ENCODE measurements at regions not wholly inside any gene's neighbourhood (a gene's known extent, or its start where the extent isn't known, plus 50 kb on each side); places are given as distances from the start of the nearest gene placed in this dataset.

GRCh38 chr2:238553159-238553558 is 126.4 kb downstream of the ASB1 start:
- no peak for DNase-seq (ENCODE audit: low read depth)
- H3K4me3 ChIP-seq (ENCODE audit: low read depth, low read length), result no peak overlapping the region
- TF ChIP-seq, protein P1, sequence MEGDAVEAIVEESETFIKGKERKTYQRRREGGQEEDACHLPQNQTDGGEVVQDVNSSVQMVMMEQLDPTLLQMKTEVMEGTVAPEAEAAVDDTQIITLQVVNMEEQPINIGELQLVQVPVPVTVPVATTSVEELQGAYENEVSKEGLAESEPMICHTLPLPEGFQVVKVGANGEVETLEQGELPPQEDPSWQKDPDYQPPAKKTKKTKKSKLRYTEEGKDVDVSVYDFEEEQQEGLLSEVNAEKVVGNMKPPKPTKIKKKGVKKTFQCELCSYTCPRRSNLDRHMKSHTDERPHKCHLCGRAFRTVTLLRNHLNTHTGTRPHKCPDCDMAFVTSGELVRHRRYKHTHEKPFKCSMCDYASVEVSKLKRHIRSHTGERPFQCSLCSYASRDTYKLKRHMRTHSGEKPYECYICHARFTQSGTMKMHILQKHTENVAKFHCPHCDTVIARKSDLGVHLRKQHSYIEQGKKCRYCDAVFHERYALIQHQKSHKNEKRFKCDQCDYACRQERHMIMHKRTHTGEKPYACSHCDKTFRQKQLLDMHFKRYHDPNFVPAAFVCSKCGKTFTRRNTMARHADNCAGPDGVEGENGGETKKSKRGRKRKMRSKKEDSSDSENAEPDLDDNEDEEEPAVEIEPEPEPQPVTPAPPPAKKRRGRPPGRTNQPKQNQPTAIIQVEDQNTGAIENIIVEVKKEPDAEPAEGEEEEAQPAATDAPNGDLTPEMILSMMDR (IDR thresholded peaks at IDR 0.05; ENCODE audit: low read depth, low read length, missing control alignments), result no peak

DNA sequence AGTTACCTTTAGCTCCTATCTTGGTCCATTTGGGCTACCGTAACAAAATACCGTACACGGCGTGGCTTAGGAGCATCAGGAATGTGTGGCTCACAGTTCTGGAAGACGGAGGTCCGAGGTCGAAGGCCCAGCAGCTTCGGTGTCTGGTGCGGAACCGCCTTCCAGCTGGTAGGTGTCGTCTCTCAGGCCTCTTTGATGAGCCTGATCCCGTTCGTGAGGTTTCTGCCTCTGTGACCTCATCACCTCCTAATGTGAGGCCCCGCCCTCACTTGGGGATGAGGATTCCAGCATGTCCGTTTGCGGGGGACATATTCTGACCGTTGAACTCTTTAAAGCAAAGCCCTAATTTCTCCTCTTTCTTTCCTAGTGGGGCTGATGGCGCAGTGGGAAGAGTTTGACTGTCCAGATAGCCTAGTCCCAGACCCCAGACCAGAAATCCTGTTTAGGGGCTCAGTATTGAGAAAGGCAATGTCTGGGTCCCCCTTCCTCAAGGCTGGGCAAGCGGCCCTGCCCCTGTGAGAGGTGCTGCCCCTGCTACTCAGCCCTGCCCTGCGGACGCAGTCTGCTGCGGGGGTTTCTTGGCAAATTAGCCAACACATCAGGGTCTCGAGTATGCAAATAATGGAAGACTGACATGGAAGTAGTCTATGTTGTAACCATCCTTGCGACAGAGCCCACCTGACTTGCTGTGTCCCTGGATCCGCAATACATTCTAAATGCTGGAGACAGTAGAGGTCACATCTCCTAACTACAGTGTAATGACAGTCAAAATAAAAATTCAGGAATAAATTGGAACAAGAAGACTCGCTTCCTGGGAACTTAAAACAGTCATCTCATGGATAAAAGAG is 128.0 kb downstream of the ASB1 start:
- TF ChIP-seq, protein P1 (IDR thresholded peaks at IDR 0.05; ENCODE audit: low read depth, low read length, missing control alignments), result no peak
- no peak for DNase-seq (ENCODE audit: low read depth)
- no peak overlapping the region for H3K4me3 ChIP-seq (ENCODE audit: low read depth, low read length)

GRCh38 chr2:238555786-238556542 is 129.2 kb downstream of the ASB1 start:
- TF ChIP-seq, protein P1 (IDR thresholded peaks at IDR 0.05; ENCODE audit: low read depth, low read length, missing control alignments), result no peak
- H3K4me3 ChIP-seq (ENCODE audit: low read depth, low read length), result no peak overlapping the region
- no peak for DNase-seq (ENCODE audit: low read depth)

DNA sequence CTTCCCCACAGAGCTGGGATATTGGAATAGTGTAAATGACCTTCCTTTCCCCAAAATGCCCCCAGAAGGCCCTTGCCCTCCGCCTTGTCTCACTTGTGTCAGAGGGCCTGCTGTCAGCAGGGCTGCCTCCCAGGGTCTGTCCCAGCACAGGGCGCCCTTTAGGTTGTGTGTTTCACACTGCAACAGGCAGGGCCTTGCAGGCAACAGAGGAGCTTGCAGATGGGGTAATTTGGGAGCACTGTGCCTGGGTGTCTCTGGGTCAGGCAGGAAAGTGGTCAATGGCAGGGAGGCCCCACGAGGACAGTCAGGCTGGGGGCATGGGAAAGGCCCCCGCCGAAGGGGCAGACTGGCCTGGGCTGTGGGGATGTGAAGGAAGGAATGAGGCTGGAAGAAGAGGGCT is 130.7 kb downstream of the ASB1 start:
- TF ChIP-seq, protein P1 (IDR thresholded peaks at IDR 0.05; ENCODE audit: low read depth, low read length, missing control alignments), result no peak
- no peak for DNase-seq (ENCODE audit: low read depth)
- no peak overlapping the region for H3K4me3 ChIP-seq (ENCODE audit: low read depth, low read length)

- TF ChIP-seq, protein P1 (IDR thresholded peaks at IDR 0.05; ENCODE audit: low read depth, low read length, missing control alignments), result no peak
- H3K4me3 ChIP-seq (ENCODE audit: low read depth, low read length), result no peak overlapping the region
- DNase-seq (ENCODE audit: low read depth), result no peak
Measured at GRCh38 chr2:238557936-238558335, 131.2 kb downstream of the ASB1 start.

DNA sequence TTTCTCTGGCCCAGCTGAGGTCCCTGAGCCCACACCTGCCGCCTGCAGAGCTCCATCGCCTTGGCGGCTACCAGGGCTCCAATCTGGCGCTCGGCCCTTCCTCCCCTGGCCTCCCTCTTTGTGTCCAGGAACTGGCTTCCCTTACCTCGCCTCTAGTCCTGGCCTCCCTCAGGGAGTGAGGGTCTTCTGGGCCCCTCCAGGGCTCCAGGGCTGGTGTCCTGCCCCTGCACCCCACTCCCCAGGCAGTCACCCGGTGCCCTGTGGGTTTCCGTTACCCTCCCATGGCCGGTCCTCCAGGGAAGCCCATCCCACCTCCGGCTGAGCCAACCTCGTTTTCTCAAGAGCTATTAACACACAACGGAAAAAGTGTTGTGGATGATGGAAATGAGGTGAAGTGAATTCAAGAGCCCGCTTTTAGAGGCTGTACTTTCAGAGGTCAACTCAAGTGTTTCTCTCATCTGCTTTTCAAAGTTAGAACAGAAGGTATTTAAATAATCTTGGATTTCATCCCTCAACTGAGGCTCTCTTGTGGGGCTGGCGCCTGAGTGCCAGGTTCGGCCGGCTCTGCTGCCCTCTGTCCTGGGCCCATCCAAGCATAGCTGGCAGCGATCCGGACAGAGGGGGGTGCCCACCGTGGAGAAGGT is 131.9 kb downstream of the ASB1 start:
- no peak overlapping the region for H3K4me3 ChIP-seq (ENCODE audit: low read depth, low read length)
- no peak for DNase-seq (ENCODE audit: low read depth)
- TF ChIP-seq, protein P1 (IDR thresholded peaks at IDR 0.05; ENCODE audit: low read depth, low read length, missing control alignments), result no peak
